ENCODE measurements at regions not wholly inside any gene's neighbourhood (a gene's known extent, or its start where the extent isn't known, plus 50 kb on each side); places are given as distances from the start of the nearest gene placed in this dataset.

GRCh38 chr3:178320456-178321351 lies 215.5 kb upstream of the KCNMB2 start:
- H3K4me3 ChIP-seq (ENCODE audit: low read length), result no peak overlapping the region
- 94% methylated on average over 3 of the region's 4 CpGs for WGBS
- no peaks in the 10 kb centered on the region for H3K27me3 ChIP-seq (ENCODE audit: insufficient read depth, low read length)
- H3K27ac ChIP-seq (ENCODE audit: low read depth, low read length), result no peak overlapping the region
- H3K4me1 ChIP-seq (ENCODE audit: insufficient read depth, low read length), result peaks cover 6% of the 10 kb centered on the region; the same call in 1 of the 2 replicates
- H3K36me3 ChIP-seq (ENCODE audit: insufficient read depth, low read length), result no peaks in the 10 kb centered on the region
- no peak overlapping the region for H3K9ac ChIP-seq (ENCODE audit: low read depth, low read length)
- H3K9me3 ChIP-seq (ENCODE audit: insufficient read depth, low read depth, low read length), result no peaks in the 10 kb centered on the region

DNA sequence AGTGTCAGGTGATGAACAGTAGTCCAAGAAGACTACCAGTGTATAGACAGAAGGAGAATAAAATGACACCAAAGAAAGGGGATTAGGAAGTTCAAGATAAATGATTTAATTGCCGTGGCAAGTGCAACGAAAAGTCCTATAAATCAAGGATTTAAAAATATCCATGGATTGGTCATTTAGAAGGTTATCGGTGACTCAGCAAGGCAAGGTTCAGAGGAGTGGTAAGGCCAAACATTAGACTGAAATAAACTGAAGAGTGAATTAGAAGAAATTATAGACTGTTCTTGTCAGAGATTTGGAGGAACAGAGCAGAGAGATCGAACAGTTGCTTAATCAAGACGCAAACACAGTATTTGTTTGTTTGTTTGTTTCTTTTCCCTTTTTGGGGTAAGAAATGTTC lies 211.9 kb upstream of the KCNMB2 start:
- Histone ChIP-seq H3K9me3 (ENCODE audit: insufficient read depth, low read depth, low read length) (no peaks in the 10 kb centered on the region), H3K36me3 (ENCODE audit: insufficient read depth, low read length) (no peaks in the 10 kb centered on the region), H3K9ac (ENCODE audit: low read depth, low read length) (no peak overlapping the region), H3K27ac (ENCODE audit: low read depth, low read length) (no peak overlapping the region), H3K4me1 (ENCODE audit: insufficient read depth, low read length) (peaks cover 6% of the 10 kb centered on the region; the same call in 1 of the 2 replicates), H3K4me3 (ENCODE audit: low read length) (no peak overlapping the region), H3K27me3 (ENCODE audit: insufficient read depth, low read length) (no peaks in the 10 kb centered on the region)
- WGBS, result 97% methylated on average over 5 of the region's 5 CpGs

DNA sequence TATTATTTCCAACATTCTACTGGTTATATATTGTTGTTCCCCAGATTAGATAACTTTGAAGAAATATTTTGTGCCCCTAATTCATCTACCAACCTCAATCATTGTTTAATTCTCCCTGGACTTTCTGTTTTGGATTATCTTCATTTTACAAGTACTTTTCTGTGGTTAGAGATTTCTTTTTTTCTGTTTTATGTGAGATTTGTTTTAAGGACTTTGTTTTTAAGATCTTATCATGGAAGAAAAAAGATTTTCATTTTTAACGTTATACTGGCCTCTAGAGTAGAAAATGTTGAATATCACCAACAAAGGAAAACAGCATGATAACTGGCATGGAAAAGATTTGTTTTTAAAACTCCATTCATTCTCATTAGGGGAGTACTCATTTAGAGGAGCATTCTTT lies 210.9 kb upstream of the KCNMB2 start:
- 100% methylated on average over 1 of the region's 1 CpG for WGBS
- H3K27me3 ChIP-seq (ENCODE audit: insufficient read depth, low read length), result no peaks in the 10 kb centered on the region
- H3K9me3 ChIP-seq (ENCODE audit: insufficient read depth, low read depth, low read length), result no peaks in the 10 kb centered on the region
- H3K36me3 ChIP-seq (ENCODE audit: insufficient read depth, low read length), result no peaks in the 10 kb centered on the region
- no peak overlapping the region for H3K4me3 ChIP-seq (ENCODE audit: low read length)
- H3K9ac ChIP-seq (ENCODE audit: low read depth, low read length), result no peak overlapping the region
- H3K27ac ChIP-seq (ENCODE audit: low read depth, low read length), result no peak overlapping the region
- H3K4me1 ChIP-seq (ENCODE audit: insufficient read depth, low read length), result peaks cover 6% of the 10 kb centered on the region; the same call in 1 of the 2 replicates

GRCh38 chr3:178329936-178330335 lies 206.3 kb upstream of the KCNMB2 start:
- no peak overlapping the region for H3K9ac ChIP-seq (ENCODE audit: low read depth, low read length)
- no peaks in the 10 kb centered on the region for H3K9me3 ChIP-seq (ENCODE audit: insufficient read depth, low read depth, low read length)
- no peaks in the 10 kb centered on the region for H3K27me3 ChIP-seq (ENCODE audit: insufficient read depth, low read length)
- no peak overlapping the region for H3K27ac ChIP-seq (ENCODE audit: low read depth, low read length)
- H3K4me3 ChIP-seq (ENCODE audit: low read length), result no peak overlapping the region
- H3K36me3 ChIP-seq (ENCODE audit: insufficient read depth, low read length), result no peaks in the 10 kb centered on the region
- 100% methylated on average over 1 of the region's 1 CpG for WGBS
- H3K4me1 ChIP-seq (ENCODE audit: insufficient read depth, low read length), result peaks cover 5% of the 10 kb centered on the region; the same call in 1 of the 2 replicates

DNA sequence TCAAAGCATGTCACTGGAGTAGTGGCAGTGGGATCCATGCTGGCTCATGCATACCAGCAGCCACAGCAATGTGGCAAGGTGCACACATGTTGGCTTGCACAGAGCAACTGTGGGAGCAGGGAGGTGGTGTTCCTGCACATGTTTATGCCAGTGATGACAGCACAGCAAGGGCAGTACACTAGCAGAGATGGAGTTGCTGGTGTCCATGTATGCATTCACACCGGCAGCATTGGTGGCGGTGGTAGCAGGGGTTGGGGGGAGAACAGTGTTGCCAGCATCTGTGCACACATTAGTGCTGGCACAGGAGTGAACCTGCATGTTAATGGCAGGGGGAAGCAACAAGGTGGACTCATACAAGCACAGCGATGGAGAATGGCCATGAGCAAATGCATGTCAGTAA lies 202.0 kb upstream of the KCNMB2 start:
- no peaks in the 10 kb centered on the region for H3K4me1 ChIP-seq (ENCODE audit: insufficient read depth, low read length)
- WGBS, result 97% methylated on average over 3 of the region's 3 CpGs
- H3K9ac ChIP-seq (ENCODE audit: low read depth, low read length), result no peak overlapping the region
- H3K27me3 ChIP-seq (ENCODE audit: insufficient read depth, low read length), result no peaks in the 10 kb centered on the region
- H3K4me3 ChIP-seq (ENCODE audit: low read length), result no peak overlapping the region
- H3K9me3 ChIP-seq (ENCODE audit: insufficient read depth, low read depth, low read length), result no peaks in the 10 kb centered on the region
- H3K27ac ChIP-seq (ENCODE audit: low read depth, low read length), result no peak overlapping the region
- H3K36me3 ChIP-seq (ENCODE audit: insufficient read depth, low read length), result no peaks in the 10 kb centered on the region

DNA sequence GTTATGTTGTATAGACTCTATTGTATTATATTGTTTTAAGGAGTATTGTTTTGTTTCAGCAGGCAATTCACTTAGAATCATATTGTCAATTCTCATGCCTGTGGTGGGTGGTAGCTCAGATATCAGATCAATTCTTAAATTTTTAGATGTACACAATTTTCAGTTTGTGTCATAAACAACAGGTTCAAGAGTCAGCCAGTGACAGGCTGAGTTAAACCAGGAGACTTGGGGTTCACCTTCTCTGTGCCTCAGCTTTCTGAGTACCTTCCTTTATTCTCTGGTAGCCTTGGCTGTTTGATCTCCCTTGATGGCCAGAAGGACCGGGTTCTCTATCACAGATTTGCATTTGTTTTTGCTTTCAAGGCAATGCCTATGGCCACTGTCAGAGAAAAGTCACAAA lies 199.9 kb upstream of the KCNMB2 start:
- Histone ChIP-seq H3K27ac (ENCODE audit: low read depth, low read length) (no peak overlapping the region), H3K36me3 (ENCODE audit: insufficient read depth, low read length) (no peaks in the 10 kb centered on the region), H3K4me3 (ENCODE audit: low read length) (no peak overlapping the region), H3K4me1 (ENCODE audit: insufficient read depth, low read length) (no peaks in the 10 kb centered on the region), H3K9ac (ENCODE audit: low read depth, low read length) (no peak overlapping the region), H3K27me3 (ENCODE audit: insufficient read depth, low read length) (no peaks in the 10 kb centered on the region), H3K9me3 (ENCODE audit: insufficient read depth, low read depth, low read length) (no peaks in the 10 kb centered on the region)
- WGBS, result 73% methylated on average over 1 of the region's 1 CpG

DNA sequence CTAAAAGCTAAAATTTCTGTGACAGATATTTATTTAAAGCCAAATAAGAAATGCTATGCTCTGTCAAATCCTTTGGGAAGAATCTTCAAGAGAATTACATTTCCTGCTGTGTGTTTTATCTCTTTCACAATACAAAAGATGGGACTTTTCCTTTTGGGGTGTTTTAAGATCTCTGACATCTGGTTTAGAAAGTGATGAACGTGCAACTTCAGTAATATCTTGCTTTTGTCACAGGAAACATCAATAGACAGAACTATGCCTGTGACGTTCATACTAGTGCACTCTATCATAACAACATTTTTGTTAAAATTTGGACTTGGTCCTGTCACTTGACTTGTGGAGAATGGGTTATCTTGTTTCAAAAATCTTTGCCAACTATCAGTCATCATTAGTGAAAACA lies 195.7 kb upstream of the KCNMB2 start:
- WGBS, result 94% methylated on average over 2 of the region's 2 CpGs
- no peak overlapping the region for H3K27ac ChIP-seq (ENCODE audit: low read depth, low read length)
- peaks cover 6% of the 10 kb centered on the region; the same call in 1 of the 2 replicates for H3K4me1 ChIP-seq (ENCODE audit: insufficient read depth, low read length)
- H3K9me3 ChIP-seq (ENCODE audit: insufficient read depth, low read depth, low read length), result no peaks in the 10 kb centered on the region
- H3K27me3 ChIP-seq (ENCODE audit: insufficient read depth, low read length), result no peaks in the 10 kb centered on the region
- H3K9ac ChIP-seq (ENCODE audit: low read depth, low read length), result no peak overlapping the region
- H3K36me3 ChIP-seq (ENCODE audit: insufficient read depth, low read length), result no peaks in the 10 kb centered on the region
- H3K4me3 ChIP-seq (ENCODE audit: low read length), result no peak overlapping the region

DNA sequence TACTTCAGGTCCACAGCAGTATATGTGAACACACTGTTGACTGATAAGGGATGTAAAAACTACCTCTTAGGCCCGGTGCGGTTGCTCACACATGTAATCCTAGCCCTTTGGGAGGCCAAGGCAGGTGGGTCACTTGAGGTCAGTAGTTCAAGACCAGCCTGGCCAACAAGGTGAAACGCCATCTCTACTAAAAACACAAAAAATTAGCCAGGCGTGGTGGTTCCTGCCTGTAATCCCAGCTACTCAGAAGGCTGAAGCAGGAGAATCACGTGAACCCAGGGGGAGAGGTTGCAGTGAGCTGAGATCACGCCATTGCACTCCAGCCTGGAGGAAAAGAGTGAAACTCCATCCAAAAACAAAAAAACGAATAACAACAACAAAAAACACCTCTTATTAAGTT lies 194.6 kb upstream of the KCNMB2 start:
- WGBS, result 91% methylated on average over 6 of the region's 7 CpGs

GRCh38 chr3:178342111-178342510 lies 194.1 kb upstream of the KCNMB2 start:
- H3K27ac ChIP-seq (ENCODE audit: low read depth, low read length), result no peak overlapping the region
- 74% methylated on average over 1 of the region's 2 CpGs for WGBS
- H3K4me3 ChIP-seq (ENCODE audit: low read length), result no peak overlapping the region
- H3K4me1 ChIP-seq (ENCODE audit: insufficient read depth, low read length), result peaks cover 6% of the 10 kb centered on the region; the same call in 1 of the 2 replicates
- no peaks in the 10 kb centered on the region for H3K9me3 ChIP-seq (ENCODE audit: insufficient read depth, low read depth, low read length)
- H3K27me3 ChIP-seq (ENCODE audit: insufficient read depth, low read length), result no peaks in the 10 kb centered on the region
- no peaks in the 10 kb centered on the region for H3K36me3 ChIP-seq (ENCODE audit: insufficient read depth, low read length)
- no peak overlapping the region for H3K9ac ChIP-seq (ENCODE audit: low read depth, low read length)

More for the DNA sequence above, 194.6 kb upstream of the KCNMB2 start:
- Histone ChIP-seq H3K9me3 (ENCODE audit: insufficient read depth, low read depth, low read length) (no peaks in the 10 kb centered on the region), H3K36me3 (ENCODE audit: insufficient read depth, low read length) (no peaks in the 10 kb centered on the region), H3K9ac (ENCODE audit: low read depth, low read length) (no peak overlapping the region), H3K27me3 (ENCODE audit: insufficient read depth, low read length) (no peaks in the 10 kb centered on the region), H3K4me1 (ENCODE audit: insufficient read depth, low read length) (peaks cover 6% of the 10 kb centered on the region; the same call in 1 of the 2 replicates), H3K27ac (ENCODE audit: low read depth, low read length) (no peak overlapping the region), H3K4me3 (ENCODE audit: low read length) (no peak overlapping the region)

GRCh38 chr3:178343433-178344038 lies 192.7 kb upstream of the KCNMB2 start:
- no peaks in the 10 kb centered on the region for H3K36me3 ChIP-seq (ENCODE audit: insufficient read depth, low read length)
- no peaks in the 10 kb centered on the region for H3K9me3 ChIP-seq (ENCODE audit: insufficient read depth, low read depth, low read length)
- H3K4me1 ChIP-seq (ENCODE audit: insufficient read depth, low read length), result peaks cover 6% of the 10 kb centered on the region; the same call in 1 of the 2 replicates
- H3K4me3 ChIP-seq (ENCODE audit: low read length), result no peak overlapping the region
- H3K27me3 ChIP-seq (ENCODE audit: insufficient read depth, low read length), result no peaks in the 10 kb centered on the region
- H3K27ac ChIP-seq (ENCODE audit: low read depth, low read length), result no peak overlapping the region
- 94% methylated on average over 5 of the region's 5 CpGs for WGBS
- no peak overlapping the region for H3K9ac ChIP-seq (ENCODE audit: low read depth, low read length)

DNA sequence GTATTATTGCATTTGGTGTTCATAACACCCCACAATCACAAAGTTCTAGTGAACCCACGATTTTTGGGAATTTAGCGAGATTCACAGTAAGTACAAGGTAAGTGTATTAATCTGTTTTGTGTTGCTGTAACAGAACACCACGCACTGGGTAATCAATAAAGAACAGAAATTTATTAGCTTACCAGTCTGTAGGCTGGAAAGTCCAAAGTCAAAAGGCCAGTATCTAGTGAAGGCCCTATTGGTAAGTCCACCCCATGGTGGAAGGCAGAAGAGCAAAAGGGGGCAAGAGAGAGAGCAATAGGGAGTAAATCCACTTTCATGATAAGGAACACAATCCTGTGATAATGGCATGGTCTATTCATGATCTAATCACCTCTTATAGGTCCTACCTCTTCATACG lies 190.3 kb upstream of the KCNMB2 start:
- Histone ChIP-seq H3K27ac (ENCODE audit: low read depth, low read length) (no peak overlapping the region), H3K4me1 (ENCODE audit: insufficient read depth, low read length) (peaks cover 6% of the 10 kb centered on the region; the same call in 1 of the 2 replicates), H3K9me3 (ENCODE audit: insufficient read depth, low read depth, low read length) (no peaks in the 10 kb centered on the region), H3K36me3 (ENCODE audit: insufficient read depth, low read length) (no peaks in the 10 kb centered on the region), H3K9ac (ENCODE audit: low read depth, low read length) (no peak overlapping the region), H3K27me3 (ENCODE audit: insufficient read depth, low read length) (no peaks in the 10 kb centered on the region), H3K4me3 (ENCODE audit: low read length) (no peak overlapping the region)
- 89% methylated on average over 4 of the region's 4 CpGs for WGBS

Data from HUES64 (cell line).